Ovary (tissue), 3 donors: ENCODE measurements at regions not wholly inside any gene's neighbourhood (a gene's known extent, or its start where the extent isn't known, plus 50 kb on each side); places are given as distances from the start of the nearest gene placed in this dataset.

Experiments used
- EP300 ChIP-seq: sonication (generic); formaldehyde crosslinking; IDR thresholded peaks from one replicate; pipeline ENCODE4 v1.6.1; 2017; ENCODE audit warnings: antibody characterized with exemption
- POLR2A ChIP-seq: fragments of 450-650 bp; IDR thresholded peaks from one replicate; pipeline ENCODE4 v1.6.1; 2017; ENCODE audit warnings: antibody characterized with exemption, mild to moderate bottlenecking, moderate library complexity
- TF ChIP-seq, protein P1 (sequence below), 3 donors: fragments of 450-650 bp in 2 of 3; fragments of 200-600 bp in 1 of 3; IDR thresholded peaks; one replicate each; pipeline versions ENCODE4 v1.5.1 to v1.8.0; 2016 to 2022; ENCODE audit warnings: antibody characterized with exemption in 3 of 3, mild to moderate bottlenecking in 1 of 3
- donor health status: DM: no; HTN: no; CAD: no.

DNA sequence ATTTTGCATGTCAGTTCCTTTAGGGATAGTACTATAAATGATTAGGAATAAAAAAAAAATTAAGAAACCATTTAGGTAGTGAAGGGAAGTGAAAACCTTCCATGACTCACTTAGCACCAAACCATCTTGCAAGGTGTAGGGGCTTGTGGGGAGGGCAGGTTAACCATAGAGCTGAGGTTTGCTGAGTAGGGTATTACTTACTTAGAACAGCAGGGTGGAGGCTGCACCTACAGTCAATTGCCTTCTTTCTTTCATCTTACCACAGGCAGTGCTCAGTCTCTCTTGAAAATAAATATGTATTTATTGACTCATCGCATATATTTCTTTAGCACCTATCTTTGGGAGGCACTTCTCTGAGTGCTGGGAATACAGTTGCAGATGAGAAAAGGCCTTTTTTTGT, 104.9 kb upstream of the GIMD1 start:
- TF ChIP-seq POLR2A = no peak
- TF ChIP-seq, protein P1, sequence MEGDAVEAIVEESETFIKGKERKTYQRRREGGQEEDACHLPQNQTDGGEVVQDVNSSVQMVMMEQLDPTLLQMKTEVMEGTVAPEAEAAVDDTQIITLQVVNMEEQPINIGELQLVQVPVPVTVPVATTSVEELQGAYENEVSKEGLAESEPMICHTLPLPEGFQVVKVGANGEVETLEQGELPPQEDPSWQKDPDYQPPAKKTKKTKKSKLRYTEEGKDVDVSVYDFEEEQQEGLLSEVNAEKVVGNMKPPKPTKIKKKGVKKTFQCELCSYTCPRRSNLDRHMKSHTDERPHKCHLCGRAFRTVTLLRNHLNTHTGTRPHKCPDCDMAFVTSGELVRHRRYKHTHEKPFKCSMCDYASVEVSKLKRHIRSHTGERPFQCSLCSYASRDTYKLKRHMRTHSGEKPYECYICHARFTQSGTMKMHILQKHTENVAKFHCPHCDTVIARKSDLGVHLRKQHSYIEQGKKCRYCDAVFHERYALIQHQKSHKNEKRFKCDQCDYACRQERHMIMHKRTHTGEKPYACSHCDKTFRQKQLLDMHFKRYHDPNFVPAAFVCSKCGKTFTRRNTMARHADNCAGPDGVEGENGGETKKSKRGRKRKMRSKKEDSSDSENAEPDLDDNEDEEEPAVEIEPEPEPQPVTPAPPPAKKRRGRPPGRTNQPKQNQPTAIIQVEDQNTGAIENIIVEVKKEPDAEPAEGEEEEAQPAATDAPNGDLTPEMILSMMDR (IDR thresholded peaks at IDR 0.05) = no peak
- no peak for TF ChIP-seq EP300
